ENCODE measurements at regions not wholly inside any gene's neighbourhood (a gene's known extent, or its start where the extent isn't known, plus 50 kb on each side); places are given as distances from the start of the nearest gene placed in this dataset.

GRCh38 chr5:2009986-2010914 lies 127.5 kb upstream of the IRX4 start:
- TF ChIP-seq EZH2 (IDR thresholded peaks at IDR 0.05; ENCODE audit: borderline replicate concordance, low read depth, low read length, severe bottlenecking) = no peak
- TF ChIP-seq JUN (IDR thresholded peaks at IDR 0.05; ENCODE audit: borderline replicate concordance, insufficient read depth, insufficient read length, low read depth) = no peak
- no peak for TF ChIP-seq MYC (IDR thresholded peaks at IDR 0.05; ENCODE audit: low read depth, low read length)
- TF ChIP-seq POLR2AphosphoS5 (IDR thresholded peaks at IDR 0.05; ENCODE audit: insufficient read depth, low read depth, low read length) = no peak
- TF ChIP-seq GATA2 (IDR thresholded peaks at IDR 0.05; ENCODE audit: insufficient read depth, insufficient read length, low read depth, low read length) = no peak
- intact Hi-C loops (cut with micrococcal nuclease) = no loop called here
- BruUV-seq (replicated peaks) = no TSS peak
- Histone ChIP-seq H3K4me2 (ENCODE audit: insufficient read depth, low read length) (no peak overlapping the region), H3K4me3 (replicated peaks in 1 of 3; ENCODE audit: insufficient read depth in 1 of 3, low read depth in 1 of 3, low read length in 3 of 3) (no peak overlapping the region), H3K36me3 (ENCODE audit: control insufficient read depth in 2 of 2, extremely low read depth in 1 of 2, insufficient read depth in 2 of 2, low read length in 2 of 2) (no peaks in the 10 kb centered on the region), H4K20me1 (replicated peaks; ENCODE audit: control insufficient read depth, extremely low read depth, insufficient read depth, low read length) (no peaks in the 10 kb centered on the region), H3K4me1 (ENCODE audit: control insufficient read depth, extremely low read depth, insufficient read depth, low read length) (no peaks in the 10 kb centered on the region), H3K27me3 (ENCODE audit: control insufficient read depth in 2 of 2, insufficient read depth in 2 of 2, low read length in 2 of 2) (no peaks in the 10 kb centered on the region), H3K9me1 (replicated peaks; ENCODE audit: control insufficient read depth, extremely low read depth, insufficient read depth, low read length) (no peaks in the 10 kb centered on the region), H3K9ac (replicated peaks; ENCODE audit: extremely low read depth, insufficient read depth, low read length) (no peak overlapping the region), H3K27ac (ENCODE audit: insufficient read depth, low read depth, low read length) (no peak overlapping the region), H2AFZ (ENCODE audit: low read depth, low read length) (no peak overlapping the region), H3K9me3 (replicated peaks; ENCODE audit: control insufficient read depth, insufficient read depth, low read length) (no peaks in the 10 kb centered on the region), H3K79me2 (ENCODE audit: control insufficient read depth, insufficient read depth, low read length) (no peaks in the 10 kb centered on the region)
- dilution Hi-C loops (cut with MboI; ENCODE audit: extremely low pct_ligation_motif_present, low sequenced_read_pairs) = no loop called here
- ChIA-PET POLR2A (no interaction called here), CTCF (no interaction called here)
- DNase-seq (ENCODE audit: low read depth, low spot score) (no peak), FAIRE-seq (no peak)

GRCh38 chr5:2008851-2009629 lies 126.3 kb upstream of the IRX4 start:
- no peak overlapping the region for H2AFZ ChIP-seq (ENCODE audit: low read depth, low read length)
- no peak for TF ChIP-seq EZH2 (IDR thresholded peaks at IDR 0.05; ENCODE audit: borderline replicate concordance, low read depth, low read length, severe bottlenecking)
- no peak for TF ChIP-seq GATA2 (IDR thresholded peaks at IDR 0.05; ENCODE audit: insufficient read depth, insufficient read length, low read depth, low read length)
- no peak for TF ChIP-seq CTCF (IDR thresholded peaks at IDR 0.05; ENCODE audit: extremely low read depth in 1 of 2, insufficient read depth in 1 of 2, low read depth in 1 of 2, low read length in 2 of 2)
- TF ChIP-seq MAX (IDR thresholded peaks at IDR 0.05; ENCODE audit: insufficient read depth, insufficient read length) = no peak
- no peak for TF ChIP-seq POLR2AphosphoS5 (IDR thresholded peaks at IDR 0.05; ENCODE audit: insufficient read depth, low read depth, low read length)
- TF ChIP-seq MYC (IDR thresholded peaks at IDR 0.05; ENCODE audit: low read depth, low read length) = no peak
- no peak for TF ChIP-seq FOS (IDR thresholded peaks at IDR 0.05; ENCODE audit: borderline replicate concordance, insufficient read depth, low read length)
- TF ChIP-seq POLR2A (IDR thresholded peaks at IDR 0.05; ENCODE audit: low read depth, low read length) = no peak
- intact Hi-C loops (cut with micrococcal nuclease) (no loop called here), dilution Hi-C loops (cut with MboI; ENCODE audit: extremely low pct_ligation_motif_present, low sequenced_read_pairs) (no loop called here)
- H4K20me1 ChIP-seq (replicated peaks; ENCODE audit: control insufficient read depth, extremely low read depth, insufficient read depth, low read length) = no peaks in the 10 kb centered on the region
- BruUV-seq (replicated peaks) = no TSS peak
- no peak overlapping the region for H3K4me2 ChIP-seq (ENCODE audit: insufficient read depth, low read length)
- H3K36me3 ChIP-seq (ENCODE audit: control insufficient read depth in 2 of 2, extremely low read depth in 1 of 2, insufficient read depth in 2 of 2, low read length in 2 of 2) = no peaks in the 10 kb centered on the region
- no peak overlapping the region for H3K4me3 ChIP-seq (replicated peaks in 1 of 3; ENCODE audit: insufficient read depth in 1 of 3, low read depth in 1 of 3, low read length in 3 of 3)
- no peaks in the 10 kb centered on the region for H3K9me1 ChIP-seq (replicated peaks; ENCODE audit: control insufficient read depth, extremely low read depth, insufficient read depth, low read length)
- ChIA-PET POLR2A (no interaction called here), CTCF (no interaction called here)
- no peak overlapping the region for H3K27ac ChIP-seq (ENCODE audit: insufficient read depth, low read depth, low read length)
- no peaks in the 10 kb centered on the region for H3K79me2 ChIP-seq (ENCODE audit: control insufficient read depth, insufficient read depth, low read length)
- H3K9ac ChIP-seq (replicated peaks; ENCODE audit: extremely low read depth, insufficient read depth, low read length) = no peak overlapping the region
- H3K4me1 ChIP-seq (ENCODE audit: control insufficient read depth, extremely low read depth, insufficient read depth, low read length) = no peaks in the 10 kb centered on the region
- no peaks in the 10 kb centered on the region for H3K9me3 ChIP-seq (replicated peaks; ENCODE audit: control insufficient read depth, insufficient read depth, low read length)
- DNase-seq (ENCODE audit: low read depth, low spot score) (no peak), FAIRE-seq (no peak)
- H3K27me3 ChIP-seq (ENCODE audit: control insufficient read depth in 2 of 2, insufficient read depth in 2 of 2, low read length in 2 of 2) = no peaks in the 10 kb centered on the region

Measured in endothelial cell of umbilical vein (primary cell).